Left lung (tissue), 4 donors: ENCODE measurements at regions not wholly inside any gene's neighbourhood (a gene's known extent, or its start where the extent isn't known, plus 50 kb on each side); places are given as distances from the start of the nearest gene placed in this dataset.

Source experiments
- ATAC-seq: fragments of 200-7000 bp; cut with Tn5 transposase; one replicate; pipeline ENCODE4 v1.9.1; 2020; ENCODE audit warnings: moderate library complexity
- DNase-seq, 4 donors: peaks; one replicate each; pipeline ENCODE4 v3.0.0-alpha.2; 2013 to 2020
- H3K27ac ChIP-seq, 2 donors: fragments of 200-600 bp; sonication (generic) in 1 of 2; one replicate each; pipeline versions ENCODE4 v1.5.0 to v1.8.0; 2020 to 2021
- H3K27me3 ChIP-seq, 2 donors: fragments of 200-600 bp; sonication (generic) in 1 of 2; one replicate each; pipeline versions ENCODE4 v1.5.0 to v1.8.0; 2020 to 2021
- H3K36me3 ChIP-seq, 2 donors: fragments of 200-600 bp; sonication (generic) in 1 of 2; one replicate each; pipeline versions ENCODE4 v1.5.0 to v1.8.0; 2020 to 2021
- H3K4me1 ChIP-seq, 2 donors: fragments of 200-600 bp; one replicate each; pipeline ENCODE4 v1.8.0; 2021
- H3K4me3 ChIP-seq, 2 donors: fragments of 200-600 bp; sonication (generic) in 1 of 2; one replicate each; pipeline versions ENCODE4 v1.5.0 to v1.8.0; 2020 to 2021; ENCODE audit warnings: mild to moderate bottlenecking in 1 of 2
- H3K9me3 ChIP-seq, 2 donors: fragments of 200-600 bp; sonication (generic) in 1 of 2; one replicate each; pipeline versions ENCODE4 v1.5.0 to v1.8.0; 2020 to 2021
- CTCF ChIP-seq, 2 donors: fragments of 200-600 bp; sonication (generic) in 1 of 2; IDR thresholded peaks; one replicate each; pipeline versions ENCODE4 v1.5.0 to v1.8.0; 2021; ENCODE audit warnings: antibody characterized with exemption in 2 of 2
- intact Hi-C, 2 donors: fragments of 100-400 bp; cut with DNase I; formaldehyde crosslinking; loops; one replicate each; pipeline versions ENCODE4 v1.11.2 to v1.14.2; 2022
- donor health status: DM: no; HTN: yes; CAD: no.
- donor health status: DM: no; HTN: no; CAD: no.

- no peaks in the 10 kb centered on the region for H3K27me3 ChIP-seq
- DNase-seq (no peak), ATAC-seq (no peak)
- intact Hi-C loops: no loop called here
- peaks cover 0 to 16% of the 10 kb centered on the region in 2 donors for H3K9me3 ChIP-seq
- no peak overlapping the region for H3K27ac ChIP-seq
- no peaks in the 10 kb centered on the region for H3K36me3 ChIP-seq
- no peak for TF ChIP-seq CTCF (IDR thresholded peaks at IDR 0.05)
- H3K4me1 ChIP-seq: no peaks in the 10 kb centered on the region
- no peak overlapping the region for H3K4me3 ChIP-seq
Measured at GRCh38 chr14:71638523-71639196, 293.6 kb upstream of the RGS6 start.

- no peaks in the 10 kb centered on the region for H3K36me3 ChIP-seq
Measured at GRCh38 chr14:71642715-71643114, 289.5 kb upstream of the RGS6 start.

GRCh38 chr14:71645656-71646055 lies 286.6 kb upstream of the RGS6 start:
- H3K9me3 ChIP-seq: peaks cover 0 to 9% of the 10 kb centered on the region in 2 donors
- H3K4me1 ChIP-seq: no peaks in the 10 kb centered on the region
- no peak overlapping the region for H3K4me3 ChIP-seq
- H3K36me3 ChIP-seq: no peaks in the 10 kb centered on the region
- DNase-seq (no peak), ATAC-seq (peak; percentile 55)
- intact Hi-C loops: no loop called here
- no peak for TF ChIP-seq CTCF (IDR thresholded peaks at IDR 0.05)
- no peak overlapping the region for H3K27ac ChIP-seq
- H3K27me3 ChIP-seq: no peaks in the 10 kb centered on the region

More at GRCh38 chr14:71642715-71643114, 289.5 kb upstream of the RGS6 start:
- Histone ChIP-seq H3K4me3 (no peak overlapping the region), H3K9me3 (peaks cover 0 to 9% of the 10 kb centered on the region in 2 donors), H3K27ac (no peak overlapping the region), H3K27me3 (no peaks in the 10 kb centered on the region), H3K4me1 (no peaks in the 10 kb centered on the region)
- no peak for DNase-seq
- intact Hi-C loops: no loop called here
- no peak for TF ChIP-seq CTCF (IDR thresholded peaks at IDR 0.05)
- ATAC-seq: no peak

- H3K4me3 ChIP-seq: no peak overlapping the region
- peaks cover 0 to 4% of the 10 kb centered on the region in 2 donors for H3K36me3 ChIP-seq
- no peak for DNase-seq
- intact Hi-C loops: no loop called here
- ATAC-seq: no peak
- no peaks in the 10 kb centered on the region for H3K27me3 ChIP-seq
- H3K9me3 ChIP-seq: peaks cover 0 to 13% of the 10 kb centered on the region in 2 donors
- H3K27ac ChIP-seq: peak overlapping the region in 1 of 2 donors; percentile 39
- peaks cover 0 to 3% of the 10 kb centered on the region in 2 donors for H3K4me1 ChIP-seq
- TF ChIP-seq CTCF (IDR thresholded peaks at IDR 0.05): no peak
Measured at GRCh38 chr14:71646518-71646917, 285.7 kb upstream of the RGS6 start.

- Histone ChIP-seq H3K36me3 (peaks cover 0 to 11% of the 10 kb centered on the region in 2 donors), H3K4me3 (no peak overlapping the region), H3K27ac (peak overlapping the region; percentile 39), H3K4me1 (peaks cover 0 to 3% of the 10 kb centered on the region in 2 donors), H3K27me3 (no peaks in the 10 kb centered on the region), H3K9me3 (peaks cover 0 to 18% of the 10 kb centered on the region in 2 donors)
- ATAC-seq (peak; percentile 79), DNase-seq (peak in 1 of 4 donors; percentile 65)
- TF ChIP-seq CTCF (IDR thresholded peaks at IDR 0.05): no peak
- intact Hi-C loops: no loop called here
Measured at GRCh38 chr14:71647086-71647784, 285.0 kb upstream of the RGS6 start.
